RWPE2 (cell line): ENCODE measurements at regions not wholly inside any gene's neighbourhood (a gene's known extent, or its start where the extent isn't known, plus 50 kb on each side); places are given as distances from the start of the nearest gene placed in this dataset.

Experiments
- ATAC-seq: fragments of 200-7000 bp; cut with Tn5 transposase; 3 replicates; pipeline ENCODE4 v1.9.1; 2021; ENCODE audit warnings: low read depth
- DNase-seq: peaks from one replicate; pipeline ENCODE4 v3.0.0-alpha.2; 2020; ENCODE audit warnings: low spot score
- H3K27ac ChIP-seq: fragments of 450-650 bp; 2 replicates; pipeline ENCODE4 v1.5.1; 2017; ENCODE audit warnings: mild to moderate bottlenecking; ENCODE audit not compliant: poor library complexity, severe bottlenecking
- H3K27me3 ChIP-seq: fragments of 250-450 bp; sonication (Bioruptor Pico); 2 replicates; pipeline ENCODE4 v1.5.1; 2021; ENCODE audit warnings: mild to moderate bottlenecking, moderate library complexity; ENCODE audit not compliant: insufficient read depth, poor library complexity, severe bottlenecking
- H3K36me3 ChIP-seq: fragments of 250-450 bp; sonication (Bioruptor Pico); 2 replicates; pipeline ENCODE4 v1.5.1; 2020; ENCODE audit warnings: low read depth, mild to moderate bottlenecking, moderate library complexity
- H3K4me1 ChIP-seq: fragments of 250-450 bp; sonication (Bioruptor Pico); 2 replicates; pipeline ENCODE4 v1.5.1; 2021; ENCODE audit warnings: mild to moderate bottlenecking, moderate library complexity; ENCODE audit not compliant: insufficient read depth, poor library complexity, severe bottlenecking
- H3K4me3 ChIP-seq: fragments of 250-450 bp; sonication (Bioruptor Pico); 2 replicates; pipeline ENCODE4 v1.5.1; 2021; ENCODE audit warnings: mild to moderate bottlenecking, moderate library complexity; ENCODE audit not compliant: severe bottlenecking
- H3K9me3 ChIP-seq: fragments of 250-450 bp; sonication (Bioruptor Pico); 2 replicates; pipeline ENCODE4 v1.5.1; 2021; ENCODE audit warnings: mild to moderate bottlenecking, moderate library complexity; ENCODE audit not compliant: severe bottlenecking
- CTCF ChIP-seq: fragments of 450-650 bp; IDR thresholded peaks from one replicate; pipeline ENCODE4 v1.5.1; 2017; ENCODE audit warnings: mild to moderate bottlenecking, moderate library complexity; ENCODE audit not compliant: poor library complexity, severe bottlenecking

- no peak for ATAC-seq
- Histone ChIP-seq H3K27me3 (no peaks in the 10 kb centered on the region), H3K27ac (no peak overlapping the region), H3K9me3 (no peaks in the 10 kb centered on the region), H3K36me3 (no peaks in the 10 kb centered on the region), H3K4me3 (no peak overlapping the region), H3K4me1 (no peaks in the 10 kb centered on the region)
- no peak for DNase-seq
- TF ChIP-seq CTCF = no peak
Observed at GRCh38 chr2:49236316-49236715, 82.0 kb upstream of the FSHR start.

- H3K4me1 ChIP-seq = no peaks in the 10 kb centered on the region
- TF ChIP-seq CTCF = no peak
- H3K27ac ChIP-seq = no peak overlapping the region
- no peaks in the 10 kb centered on the region for H3K36me3 ChIP-seq
- no peak for ATAC-seq
- H3K4me3 ChIP-seq = no peak overlapping the region
- no peaks in the 10 kb centered on the region for H3K27me3 ChIP-seq
- no peak for DNase-seq
- no peaks in the 10 kb centered on the region for H3K9me3 ChIP-seq
Observed at GRCh38 chr2:49226360-49226759, 72.0 kb upstream of the FSHR start.

GRCh38 chr2:49225126-49225525 lies 70.8 kb upstream of the FSHR start:
- no peak for ATAC-seq
- no peak overlapping the region for H3K27ac ChIP-seq
- DNase-seq = no peak
- H3K36me3 ChIP-seq = no peaks in the 10 kb centered on the region
- no peak overlapping the region for H3K4me3 ChIP-seq
- no peaks in the 10 kb centered on the region for H3K4me1 ChIP-seq
- no peak for TF ChIP-seq CTCF
- no peaks in the 10 kb centered on the region for H3K9me3 ChIP-seq
- H3K27me3 ChIP-seq = no peaks in the 10 kb centered on the region

GRCh38 chr2:49224426-49225010 lies 70.2 kb upstream of the FSHR start:
- no peak for ATAC-seq
- Histone ChIP-seq H3K4me1 (no peaks in the 10 kb centered on the region), H3K9me3 (no peaks in the 10 kb centered on the region), H3K4me3 (no peak overlapping the region), H3K27me3 (no peaks in the 10 kb centered on the region), H3K36me3 (no peaks in the 10 kb centered on the region), H3K27ac (no peak overlapping the region)
- no peak for DNase-seq
- TF ChIP-seq CTCF = no peak

- DNase-seq (no peak), ATAC-seq (no peak)
- Histone ChIP-seq H3K27ac (no peak overlapping the region), H3K9me3 (no peaks in the 10 kb centered on the region), H3K27me3 (no peaks in the 10 kb centered on the region), H3K4me3 (no peak overlapping the region), H3K4me1 (no peaks in the 10 kb centered on the region), H3K36me3 (no peaks in the 10 kb centered on the region)
- TF ChIP-seq CTCF = no peak
Observed at GRCh38 chr2:49222975-49223528, 68.7 kb upstream of the FSHR start.
